22Rv1 (cell line): ENCODE measurements at regions not wholly inside any gene's neighbourhood (a gene's known extent, or its start where the extent isn't known, plus 50 kb on each side); places are given as distances from the start of the nearest gene placed in this dataset.
"Not testable (repeated sequence)": the region's sequence is repeated elsewhere in the genome, so short reads cannot be mapped to it uniquely, and the experiment has no call there.

Source experiments
- H3K27ac ChIP-seq: fragments of 450-650 bp; 2 replicates; pipeline ENCODE4 v1.5.1; 2017
- CTCF ChIP-seq: fragments of 450-650 bp; IDR thresholded peaks from 2 replicates; pipeline ENCODE4 v1.5.1; 2017; ENCODE audit warnings: mild to moderate bottlenecking
- ZFX ChIP-seq: fragments of 450-650 bp; IDR thresholded peaks from 2 replicates; pipeline ENCODE4 v1.6.1; 2017; ENCODE audit warnings: antibody characterized with exemption, borderline replicate concordance

- TF ChIP-seq ZFX, result no peak
- no peak for TF ChIP-seq CTCF
- no peak overlapping the region for H3K27ac ChIP-seq
These were observed 475.6 kb upstream of the PTGER4 start for GRCh38 chr5:40204144-40204543.

- TF ChIP-seq ZFX, result no peak
- TF ChIP-seq CTCF, result no peak
- no peak overlapping the region for H3K27ac ChIP-seq
These were observed 476.8 kb upstream of the PTGER4 start for GRCh38 chr5:40202814-40203440.

GRCh38 chr5:40198736-40199135 is 481.0 kb upstream of the PTGER4 start:
- TF ChIP-seq ZFX, result no peak
- no peak for TF ChIP-seq CTCF
- H3K27ac ChIP-seq, result no peak overlapping the region

- not testable (repeated sequence) for H3K27ac ChIP-seq
These were observed 484.1 kb upstream of the PTGER4 start for GRCh38 chr5:40195574-40195973.

- TF ChIP-seq ZFX (no peak), CTCF (no peak)
- H3K27ac ChIP-seq, result no peak overlapping the region
These were observed 488.6 kb upstream of the PTGER4 start for GRCh38 chr5:40191150-40191549.

GRCh38 chr5:40172721-40173120 is 507.0 kb upstream of the PTGER4 start:
- no peak for TF ChIP-seq CTCF
- no peak for TF ChIP-seq ZFX
- H3K27ac ChIP-seq, result peak overlapping the region; percentile 45

GRCh38 chr5:40171971-40172370 is 507.7 kb upstream of the PTGER4 start:
- TF ChIP-seq ZFX, result no peak
- no peak for TF ChIP-seq CTCF
- H3K27ac ChIP-seq, result no peak overlapping the region

GRCh38 chr5:40167283-40167682 is 512.4 kb upstream of the PTGER4 start:
- no peak overlapping the region for H3K27ac ChIP-seq

More at GRCh38 chr5:40167283-40167682, 512.4 kb upstream of the PTGER4 start:
- TF ChIP-seq CTCF (no peak), ZFX (no peak)
